ENCODE measurements at regions not wholly inside any gene's neighbourhood (a gene's known extent, or its start where the extent isn't known, plus 50 kb on each side); places are given as distances from the start of the nearest gene placed in this dataset.
"Not testable (repeated sequence)": the region's sequence is repeated elsewhere in the genome, so short reads cannot be mapped to it uniquely, and the experiment has no call there.

- no peak for DNase-seq
These were observed 768.9 kb upstream of the ADGRL4 start for GRCh38 chr1:79775402-79775801.

- no peak for DNase-seq
These were observed 766.9 kb upstream of the ADGRL4 start for GRCh38 chr1:79773385-79773784.

DNA sequence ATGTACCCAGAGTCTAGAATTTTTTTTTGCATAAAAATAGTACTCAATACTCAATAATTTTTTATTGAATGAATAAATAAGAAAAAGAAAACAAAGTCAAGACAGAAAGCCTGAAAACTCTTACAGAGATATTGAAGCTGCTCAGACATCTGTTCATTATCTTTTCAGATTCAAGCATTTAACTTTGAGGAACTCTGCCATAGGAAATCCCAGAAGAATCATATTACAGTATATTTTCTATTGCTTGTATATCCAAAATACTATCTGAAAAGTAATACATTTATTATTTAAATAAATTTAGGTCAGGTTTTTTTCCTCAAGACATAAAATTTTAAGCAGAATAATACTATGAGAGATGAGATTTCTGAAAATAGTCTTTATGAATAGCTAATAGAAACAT lies 755.9 kb upstream of the ADGRL4 start:
- no peak for DNase-seq

DNA sequence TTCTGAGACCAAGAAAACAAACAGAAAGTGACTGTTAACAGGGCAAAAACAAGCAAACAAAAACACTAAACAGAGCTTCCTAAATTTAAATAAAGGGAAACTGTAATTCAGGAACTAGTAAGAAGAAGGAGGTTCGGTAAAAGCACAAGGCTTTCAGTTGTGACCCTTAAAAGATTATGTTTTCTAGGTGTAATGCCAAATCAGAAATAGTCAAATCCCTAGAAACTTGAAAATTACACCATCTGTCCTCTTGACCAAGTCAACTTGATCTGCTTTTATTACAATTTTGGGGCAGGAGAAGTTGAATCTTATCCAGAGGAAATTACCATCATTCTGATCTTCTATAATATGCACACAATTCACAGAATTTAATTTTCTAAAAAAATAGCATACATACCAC lies 754.0 kb upstream of the ADGRL4 start:
- no peak for DNase-seq

DNA sequence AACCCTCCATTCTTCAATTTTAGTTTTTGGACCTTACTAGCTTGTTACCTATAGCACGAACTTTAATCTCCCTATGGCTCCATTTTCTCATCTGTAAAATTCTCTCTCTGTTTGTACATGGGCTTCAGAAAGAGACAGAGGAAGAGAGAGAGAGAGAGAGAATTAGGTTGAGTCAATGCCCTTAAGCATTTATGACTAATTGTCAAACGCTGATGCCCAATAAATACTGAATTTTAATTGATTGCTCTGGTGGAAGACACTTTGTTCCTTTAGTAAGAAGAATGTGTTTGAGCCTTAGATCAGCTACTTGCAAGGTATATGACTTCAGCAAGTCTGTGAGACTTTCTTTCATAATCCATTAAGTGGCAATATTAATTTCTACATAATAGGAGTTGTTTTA lies 743.1 kb upstream of the ADGRL4 start:
- DNase-seq = no peak

GRCh38 chr1:79745929-79746328 lies 739.4 kb upstream of the ADGRL4 start:
- no peak for DNase-seq

DNA sequence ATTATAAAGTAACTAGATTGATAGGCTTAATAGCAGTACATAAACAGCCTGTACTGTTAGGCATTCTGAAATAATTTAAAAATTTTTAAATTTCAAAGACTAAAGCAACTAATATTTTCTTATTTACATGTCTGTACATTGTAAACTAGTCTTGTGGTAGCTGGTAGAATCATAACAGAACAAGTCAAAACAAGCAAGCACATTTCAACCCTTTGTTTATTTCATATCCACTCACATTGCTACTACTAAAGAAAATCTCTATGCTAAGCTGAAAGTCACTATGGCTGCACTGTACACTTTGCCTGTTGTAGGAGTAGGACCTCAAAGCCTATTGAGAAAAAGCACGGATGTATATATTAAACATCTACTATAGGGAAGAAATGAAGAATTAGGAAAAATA lies 738.2 kb upstream of the ADGRL4 start:
- no peak for DNase-seq

- no peak for DNase-seq
These were observed 735.3 kb upstream of the ADGRL4 start for GRCh38 chr1:79741720-79742421.

DNA sequence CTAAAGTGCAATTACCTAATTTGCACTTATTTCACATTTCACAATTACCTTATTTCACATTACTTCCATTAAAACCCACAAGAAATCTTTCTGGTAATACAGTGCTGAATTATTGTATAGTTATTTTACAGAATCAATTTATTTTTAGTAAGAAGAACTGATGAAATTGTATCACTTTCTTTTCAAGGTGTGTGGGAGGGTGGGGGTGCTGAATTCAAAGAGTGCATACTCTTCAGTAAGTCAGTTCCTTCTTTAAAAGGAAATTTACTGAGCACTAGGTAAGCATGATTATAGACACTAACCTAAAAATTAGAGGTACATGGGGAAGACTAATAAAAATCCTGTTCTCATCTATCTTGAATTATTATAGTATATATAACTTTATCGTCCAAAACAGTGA lies 731.6 kb upstream of the ADGRL4 start:
- DNase-seq = no peak

- no peak for DNase-seq
These were observed 730.7 kb upstream of the ADGRL4 start for GRCh38 chr1:79737193-79737592.

GRCh38 chr1:79732950-79733349 lies 726.4 kb upstream of the ADGRL4 start:
- DNase-seq = no peak

DNA sequence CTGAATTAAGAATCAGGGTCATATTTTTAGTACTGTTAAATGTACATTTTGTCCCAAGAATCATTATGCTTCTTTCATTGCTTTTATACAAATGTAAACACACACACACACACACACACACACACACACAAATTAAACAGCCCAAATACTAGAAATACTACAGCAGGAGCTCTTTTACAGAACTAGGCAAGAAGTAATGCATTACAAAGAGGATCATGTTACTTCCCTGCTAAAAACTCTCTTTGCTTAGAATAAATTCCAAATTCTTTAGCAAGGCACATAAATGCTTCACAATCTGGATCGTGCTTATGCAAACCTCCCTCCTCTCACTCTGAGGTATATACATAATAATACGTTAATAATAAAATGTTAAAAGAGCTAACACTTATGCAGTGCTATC lies 720.4 kb upstream of the ADGRL4 start:
- no peak for DNase-seq

GRCh38 chr1:79726321-79726720 lies 719.8 kb upstream of the ADGRL4 start:
- DNase-seq = no peak

DNA sequence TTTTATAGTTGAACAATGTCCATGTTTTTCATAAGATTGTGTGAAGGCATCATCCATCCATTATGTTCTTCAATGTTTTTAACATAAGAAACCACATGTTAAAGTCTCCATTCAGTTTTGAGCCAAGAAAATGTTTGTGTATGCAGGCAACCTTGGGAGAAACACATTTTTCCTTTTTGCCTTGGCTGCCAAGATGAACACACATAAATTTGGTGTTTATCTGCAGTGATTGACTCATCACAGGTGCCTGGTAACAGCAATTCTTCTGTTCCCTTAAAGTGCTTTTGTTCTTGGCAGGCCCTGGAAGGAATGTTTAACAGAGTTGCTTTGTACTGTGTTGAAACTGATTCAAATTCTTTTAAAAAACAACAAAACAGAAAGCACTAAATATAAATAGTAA lies 709.9 kb upstream of the ADGRL4 start:
- no peak for DNase-seq

GRCh38 chr1:79714664-79715063 lies 708.1 kb upstream of the ADGRL4 start:
- no peak for DNase-seq

DNA sequence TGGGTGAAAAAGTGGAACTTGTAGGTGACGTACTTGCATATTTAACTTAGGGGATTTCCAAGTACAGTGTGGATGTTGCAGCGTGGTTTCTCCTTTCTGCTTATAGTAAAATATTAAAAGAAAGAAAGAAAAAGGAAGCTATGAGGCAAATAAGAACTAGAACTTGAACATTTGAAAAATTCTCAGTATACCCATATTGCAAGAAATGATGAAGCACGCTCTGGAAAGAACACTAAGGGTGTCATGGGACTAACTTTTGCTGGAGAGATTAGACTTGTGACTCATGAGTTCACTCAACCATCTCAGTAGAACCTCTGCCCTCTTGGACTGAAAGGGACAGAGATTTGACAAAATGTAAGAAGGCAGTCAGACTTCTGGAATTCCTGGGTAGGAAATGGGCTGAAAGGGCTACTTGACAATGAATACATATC lies 704.5 kb upstream of the ADGRL4 start:
- no peak for DNase-seq

- no peak for DNase-seq
These were observed 702.2 kb upstream of the ADGRL4 start for GRCh38 chr1:79708646-79709265.

GRCh38 chr1:79705218-79705617 lies 698.7 kb upstream of the ADGRL4 start:
- no peak for DNase-seq

DNA sequence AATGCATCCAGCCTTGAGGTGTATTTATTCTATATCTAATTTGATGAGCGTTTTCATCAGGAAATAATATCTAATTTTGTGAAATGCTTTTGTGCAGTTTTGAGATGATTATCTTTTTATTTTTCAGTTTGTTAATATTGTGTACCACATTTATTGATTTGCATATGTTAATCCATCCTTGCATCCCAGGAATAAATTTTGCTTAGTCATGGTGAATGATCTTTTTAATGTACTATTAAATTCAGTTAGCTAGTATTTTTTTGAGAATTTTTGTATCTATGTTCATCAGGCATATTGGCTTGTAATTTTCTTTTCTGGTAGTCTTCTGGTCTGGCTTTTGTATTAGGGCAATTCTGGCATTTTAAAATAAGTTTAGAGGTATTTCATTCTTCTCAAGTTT lies 697.5 kb upstream of the ADGRL4 start:
- no peak for DNase-seq

GRCh38 chr1:79702336-79702999 lies 695.9 kb upstream of the ADGRL4 start:
- not testable (repeated sequence) for DNase-seq

DNA sequence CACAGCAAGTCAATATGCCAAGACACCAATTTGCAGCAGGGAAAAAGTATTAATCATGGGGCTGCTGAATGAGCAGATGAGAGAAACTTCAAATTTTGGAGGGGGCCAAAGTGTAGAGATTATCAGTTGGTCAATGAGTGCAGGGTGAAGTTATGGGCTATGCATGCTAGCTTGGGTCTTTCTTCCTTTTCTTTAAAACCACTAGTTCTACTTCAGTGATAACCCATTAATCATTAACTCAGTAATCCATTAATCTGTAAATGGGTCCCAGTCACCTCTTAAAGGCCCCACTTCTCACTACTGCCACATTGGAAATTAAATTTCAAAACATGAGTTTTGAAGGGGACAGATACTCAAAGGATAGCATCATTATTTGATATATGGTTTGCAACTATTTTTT lies 688.6 kb upstream of the ADGRL4 start:
- no peak for DNase-seq

DNA sequence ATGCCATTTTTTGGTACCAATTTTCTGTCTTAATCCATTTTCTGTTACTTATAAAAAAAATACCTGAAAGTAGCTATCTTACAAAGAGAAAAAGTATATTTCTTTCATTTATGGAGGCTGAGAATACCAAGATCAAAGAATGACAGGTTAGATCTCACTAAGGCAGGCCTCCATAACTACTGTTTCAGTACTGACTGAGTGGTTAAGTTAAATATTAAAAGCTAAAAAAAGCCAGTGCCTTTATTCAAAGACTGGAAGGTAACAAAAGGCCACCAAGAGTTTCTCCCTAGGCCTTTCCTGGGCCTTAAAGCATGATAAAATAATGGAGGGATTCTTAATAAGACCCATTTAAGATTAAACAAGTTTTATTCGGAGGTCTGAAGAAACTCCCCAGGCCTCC lies 687.7 kb upstream of the ADGRL4 start:
- no peak for DNase-seq

GRCh38 chr1:79693441-79694114 lies 687.0 kb upstream of the ADGRL4 start:
- DNase-seq = no peak

DNA sequence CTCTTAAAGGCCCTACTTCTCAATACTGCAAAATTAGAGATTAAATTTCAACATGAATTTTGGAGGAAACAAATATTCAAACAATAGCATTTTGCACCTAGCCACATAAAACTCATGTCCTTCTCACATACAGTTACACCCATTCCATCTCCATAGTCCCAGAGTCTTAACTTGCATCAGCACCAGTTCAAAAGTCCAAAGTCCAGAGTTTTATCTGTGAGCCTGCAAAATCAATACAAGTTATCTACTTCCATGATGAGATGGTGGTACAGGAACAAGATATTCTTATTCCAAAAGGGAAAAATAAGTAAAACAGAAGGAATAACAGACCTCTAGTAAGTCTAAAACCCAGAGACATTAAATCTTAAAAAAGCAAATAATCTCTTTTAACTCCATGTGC lies 686.0 kb upstream of the ADGRL4 start:
- no peak for DNase-seq
